K562 (cell line): ENCODE measurements at regions not wholly inside any gene's neighbourhood (a gene's known extent, or its start where the extent isn't known, plus 50 kb on each side); places are given as distances from the start of the nearest gene placed in this dataset.

Experiments
- ATAC-seq: fragments of 200-7000 bp; cut with Tn5 transposase; 3 replicates; pipeline ENCODE4 v1.9.1; 2020; ENCODE audit warnings: moderate library complexity
- BruUV-seq: library from RNA; stranded (reverse); fragments of 400-500 nt; replicated peaks from 2 replicates; lab custom pipeline; 2021; lab: Mats Ljungman, UMichigan
- CTCF ChIA-PET: fragments of 300-600 bp; formaldehyde crosslinking; extraction: SDS; loops from one replicate; lab custom pipeline; 2021; ENCODE audit warnings: low intra/inter-chr PET ratio; lab: Yijun Ruan, JAX
- POLR2A ChIA-PET: fragments of 300-600, 350-650 bp; sonication (Branson Sonifier 250); formaldehyde crosslinking; extraction: SDS; loops from one replicate; lab custom pipeline; 2021; ENCODE audit warnings: antibody characterized with exemption, inconsistent platforms; lab: Yijun Ruan, JAX
- DNase-seq, 4 experiments: peaks; one replicate each; pipeline versions ENCODE4 v3.0.0 to v3.0.0-alpha.2; 2011 to 2018; ENCODE audit warnings: low spot score in 3 of 4, mixed read lengths in 3 of 4; ENCODE audit errors: extremely low read depth in 1 of 4
- FAIRE-seq: peaks from 2 replicates; lab custom pipeline; 2011; peaks lifted over from hg19 to GRCh38; lab: Jason Lieb, UNC
- H2AFZ ChIP-seq: 2 replicates; pipeline ENCODE4 v1.6.0; 2011; ENCODE audit warnings: low read depth, low read length, control low read depth, inconsistent platforms
- H3K27ac ChIP-seq: fragments of 200-600 bp; 3 replicates; pipeline ENCODE4 v1.8.0; 2011; ENCODE audit warnings: low read depth, mild to moderate bottlenecking, control low read depth, inconsistent platforms, low read length, moderate library complexity, mixed read lengths; ENCODE audit errors: extremely low read depth
- H3K27me3 ChIP-seq, 2 experiments: fragments of 300-600 bp in 1 of 2; 2 replicates in 1 of 2; 3 replicates in 1 of 2; pipeline versions ENCODE4 v1.6.0 to v1.8.0; 2011; ENCODE audit warnings: inconsistent platforms in 2 of 2, low read length in 2 of 2, mild to moderate bottlenecking in 1 of 2, mixed read lengths in 1 of 2, moderate library complexity in 1 of 2; ENCODE audit not compliant: control insufficient read depth in 2 of 2, insufficient read depth in 2 of 2
- H3K36me3 ChIP-seq: fragments of 300-600 bp; 3 replicates; pipeline ENCODE4 v1.8.0; 2011; ENCODE audit warnings: mild to moderate bottlenecking, low read length, inconsistent platforms; ENCODE audit not compliant: control insufficient read depth, insufficient read depth
- H3K4me1 ChIP-seq, 2 experiments: fragments of 200-600 bp in 1 of 2; replicated peaks in 1 of 2; 2 replicates in 1 of 2; 3 replicates in 1 of 2; pipeline versions ENCODE4 v1.5.1 to v1.8.0; 2011; ENCODE audit warnings: inconsistent platforms in 2 of 2, low read length in 2 of 2, mild to moderate bottlenecking in 1 of 2, mixed read lengths in 1 of 2, moderate library complexity in 1 of 2; ENCODE audit not compliant: control insufficient read depth in 2 of 2, insufficient read depth in 2 of 2
- H3K4me2 ChIP-seq: 2 replicates; pipeline ENCODE4 v1.6.1; 2011; ENCODE audit warnings: low read length, control low read depth, inconsistent platforms, mixed read lengths; ENCODE audit not compliant: insufficient read depth
- H3K4me3 ChIP-seq: fragments of 200-600 bp; sonication (generic), shearing (Covaris generic); 2 replicates; pipeline ENCODE4 v1.5.1; 2016; ENCODE audit warnings: control low read depth, inconsistent platforms
- H3K79me2 ChIP-seq: fragments of 200-600 bp; 3 replicates; pipeline ENCODE4 v1.8.0; 2011; ENCODE audit warnings: low read length, inconsistent platforms; ENCODE audit not compliant: control insufficient read depth, insufficient read depth
- H3K9ac ChIP-seq, 2 experiments: 2 replicates each; pipeline versions ENCODE4 v1.6.0 to v1.6.1; 2011; ENCODE audit warnings: low read depth in 2 of 2, low read length in 2 of 2, control low read depth in 1 of 2, inconsistent platforms in 1 of 2, mild to moderate bottlenecking in 1 of 2, mixed read lengths in 1 of 2; ENCODE audit not compliant: insufficient read depth in 1 of 2
- H3K9me1 ChIP-seq: one replicate; pipeline ENCODE4 v1.6.0; 2011; ENCODE audit warnings: inconsistent platforms, mild to moderate bottlenecking, low read length, moderate library complexity; ENCODE audit not compliant: control insufficient read depth, insufficient read depth
- H3K9me3 ChIP-seq: replicated peaks from 2 replicates; pipeline ENCODE4 v1.5.1; 2011; ENCODE audit warnings: low read depth, low read length, inconsistent platforms; ENCODE audit not compliant: control insufficient read depth, insufficient read depth
- H4K20me1 ChIP-seq: replicated peaks from 2 replicates; pipeline ENCODE4 v1.6.1; 2011; ENCODE audit warnings: low read length, inconsistent platforms, mixed read lengths; ENCODE audit not compliant: control insufficient read depth, insufficient read depth
- EZH2 ChIP-seq: IDR thresholded peaks from 2 replicates; pipeline ENCODE4 v1.6.1; 2012; ENCODE audit warnings: low read depth, mild to moderate bottlenecking, inconsistent platforms, low read length, borderline replicate concordance
- FOXJ3 ChIP-seq: sonication (generic); formaldehyde crosslinking; IDR thresholded peaks from 2 replicates; pipeline ENCODE4 v1.4.0; 2020; ENCODE audit warnings: mild to moderate bottlenecking, missing genetic modification reagents
- HEY1 ChIP-seq: fragments of 250-450 bp; sonication (Bioruptor Pico); IDR thresholded peaks from 2 replicates; pipeline ENCODE4 v1.5.0; 2020; ENCODE audit warnings: mild to moderate bottlenecking, moderate library complexity, borderline replicate concordance
- HLTF ChIP-seq: fragments of 450-650 bp; IDR thresholded peaks from 2 replicates; pipeline ENCODE4 v1.6.1; 2016
- KAT7 ChIP-seq: sonication (generic); formaldehyde crosslinking; IDR thresholded peaks from 2 replicates; pipeline ENCODE4 v1.8.0; 2022; ENCODE audit warnings: missing genetic modification reagents, mild to moderate bottlenecking, borderline replicate concordance
- NFIC ChIP-seq: fragments of 450-650 bp; IDR thresholded peaks from 2 replicates; pipeline ENCODE4 v1.6.1; 2017; ENCODE audit warnings: mild to moderate bottlenecking, inconsistent platforms
- RAD51 ChIP-seq: fragments of 450-650 bp; IDR thresholded peaks from 2 replicates; pipeline ENCODE4 v1.7.1; 2016; ENCODE audit warnings: low read depth, mild to moderate bottlenecking, borderline replicate concordance
- RB1 ChIP-seq: fragments of 450-650 bp; IDR thresholded peaks from 2 replicates; pipeline ENCODE4 v1.6.1; 2017; ENCODE audit warnings: low read depth, mild to moderate bottlenecking
- SOX6 ChIP-seq: fragments of 450-650 bp; IDR thresholded peaks from 2 replicates; pipeline ENCODE4 v1.6.1; 2014; ENCODE audit warnings: mild to moderate bottlenecking
- SREBF1 ChIP-seq: fragments of 150-350 bp; IDR thresholded peaks from 2 replicates; pipeline ENCODE4 v1.6.1; 2014; ENCODE audit warnings: antibody characterized with exemption, low read depth, low read length, borderline replicate concordance
- TARDBP ChIP-seq: fragments of 450-650 bp; IDR thresholded peaks from 2 replicates; pipeline ENCODE4 v1.6.1; 2016
- TRIM28 ChIP-seq: fragments of 450-650 bp; IDR thresholded peaks from 2 replicates; pipeline ENCODE4 v1.6.1; 2017
- ZBED1 ChIP-seq: IDR thresholded peaks from 2 replicates; pipeline ENCODE4 v1.6.1; 2014
- ZNF124 ChIP-seq: sonication (generic); formaldehyde crosslinking; IDR thresholded peaks from 2 replicates; pipeline ENCODE4 v1.8.1; 2022; ENCODE audit warnings: missing genetic modification reagents
- ZNF217 ChIP-seq: sonication (generic); formaldehyde crosslinking; IDR thresholded peaks from 2 replicates; pipeline ENCODE4 v1.8.0; 2022; ENCODE audit warnings: mild to moderate bottlenecking, missing genetic modification reagents
- ZNF764 ChIP-seq: fragments of 250-450 bp; sonication (Bioruptor Pico); IDR thresholded peaks from 2 replicates; pipeline ENCODE4 v1.4.0; 2020; ENCODE audit warnings: low read depth, mild to moderate bottlenecking, moderate library complexity
- WGBS: fragments of 100-300 bp; shearing (Covaris generic); methylation state at CpG from one replicate; pipeline ENCODE4 v1.1.6; 2016; ENCODE audit warnings: low coverage, mixed read lengths; ENCODE audit not compliant: insufficient coverage; ENCODE audit errors: missing lambda C conversion rate; 5-methylcytosine and 5-hydroxymethylcytosine counted together
- in situ Hi-C: fragments of 300-500 bp; cut with MboI; formaldehyde crosslinking; loops from 4 replicates; pipeline ENCODE4 v1.15.0; 2018; ENCODE audit warnings: inconsistent platforms, mixed read lengths
- intact Hi-C: fragments of 100-400 bp; cut with micrococcal nuclease; formaldehyde crosslinking; loops from 2 replicates; pipeline ENCODE4 v1.14.2; 2022
- TF ChIP-seq, protein P1 (sequence below): sonication (generic); formaldehyde crosslinking; IDR thresholded peaks from 2 replicates; pipeline ENCODE4 v1.8.1; 2023; ENCODE audit warnings: mild to moderate bottlenecking, missing genetic modification reagents
- TF ChIP-seq, protein P2 (sequence below): fragments of 250-450 bp; sonication (Bioruptor Pico); IDR thresholded peaks from 2 replicates; pipeline ENCODE4 v1.5.0; 2021; ENCODE audit warnings: mild to moderate bottlenecking, moderate library complexity

DNA sequence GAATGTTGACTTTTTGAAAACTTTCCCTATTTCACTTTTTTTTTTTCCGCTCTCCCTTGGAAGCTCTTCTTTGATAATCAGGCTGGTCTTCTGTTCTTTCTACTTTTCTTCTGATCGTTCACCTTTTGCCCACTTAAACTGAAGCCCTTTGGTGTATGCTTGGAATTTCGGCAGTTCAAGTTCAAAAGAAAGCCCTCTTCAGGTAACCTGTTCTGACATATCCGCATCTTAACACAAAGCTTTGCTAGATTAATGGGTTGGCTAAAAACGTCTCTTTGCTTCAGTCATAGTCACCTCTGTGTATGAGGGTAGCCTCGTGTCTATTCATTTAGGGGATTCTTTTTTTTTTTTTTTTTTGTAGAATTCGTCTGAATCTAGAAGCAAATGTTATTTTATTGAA is 1115.8 kb upstream of the RBFOX1 start:
- no peak for TF ChIP-seq TRIM28
- no peak for TF ChIP-seq ZBED1
- TF ChIP-seq KAT7 (CRISPR knock-in tag): no peak
- TF ChIP-seq HEY1: no peak
- no peak for TF ChIP-seq SREBF1
- no peak for TF ChIP-seq EZH2
- no peak for TF ChIP-seq RAD51
- no peak for TF ChIP-seq ZNF764
- TF ChIP-seq RB1: no peak
- TF ChIP-seq, protein P1, sequence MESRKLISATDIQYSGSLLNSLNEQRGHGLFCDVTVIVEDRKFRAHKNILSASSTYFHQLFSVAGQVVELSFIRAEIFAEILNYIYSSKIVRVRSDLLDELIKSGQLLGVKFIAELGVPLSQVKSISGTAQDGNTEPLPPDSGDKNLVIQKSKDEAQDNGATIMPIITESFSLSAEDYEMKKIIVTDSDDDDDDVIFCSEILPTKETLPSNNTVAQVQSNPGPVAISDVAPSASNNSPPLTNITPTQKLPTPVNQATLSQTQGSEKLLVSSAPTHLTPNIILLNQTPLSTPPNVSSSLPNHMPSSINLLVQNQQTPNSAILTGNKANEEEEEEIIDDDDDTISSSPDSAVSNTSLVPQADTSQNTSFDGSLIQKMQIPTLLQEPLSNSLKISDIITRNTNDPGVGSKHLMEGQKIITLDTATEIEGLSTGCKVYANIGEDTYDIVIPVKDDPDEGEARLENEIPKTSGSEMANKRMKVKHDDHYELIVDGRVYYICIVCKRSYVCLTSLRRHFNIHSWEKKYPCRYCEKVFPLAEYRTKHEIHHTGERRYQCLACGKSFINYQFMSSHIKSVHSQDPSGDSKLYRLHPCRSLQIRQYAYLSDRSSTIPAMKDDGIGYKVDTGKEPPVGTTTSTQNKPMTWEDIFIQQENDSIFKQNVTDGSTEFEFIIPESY (CRISPR knock-in tag): no peak
- TF ChIP-seq SOX6: no peak
- TF ChIP-seq ZNF217 (CRISPR knock-in tag): no peak
- TF ChIP-seq TARDBP: no peak
- TF ChIP-seq NFIC: no peak
- TF ChIP-seq, protein P2, sequence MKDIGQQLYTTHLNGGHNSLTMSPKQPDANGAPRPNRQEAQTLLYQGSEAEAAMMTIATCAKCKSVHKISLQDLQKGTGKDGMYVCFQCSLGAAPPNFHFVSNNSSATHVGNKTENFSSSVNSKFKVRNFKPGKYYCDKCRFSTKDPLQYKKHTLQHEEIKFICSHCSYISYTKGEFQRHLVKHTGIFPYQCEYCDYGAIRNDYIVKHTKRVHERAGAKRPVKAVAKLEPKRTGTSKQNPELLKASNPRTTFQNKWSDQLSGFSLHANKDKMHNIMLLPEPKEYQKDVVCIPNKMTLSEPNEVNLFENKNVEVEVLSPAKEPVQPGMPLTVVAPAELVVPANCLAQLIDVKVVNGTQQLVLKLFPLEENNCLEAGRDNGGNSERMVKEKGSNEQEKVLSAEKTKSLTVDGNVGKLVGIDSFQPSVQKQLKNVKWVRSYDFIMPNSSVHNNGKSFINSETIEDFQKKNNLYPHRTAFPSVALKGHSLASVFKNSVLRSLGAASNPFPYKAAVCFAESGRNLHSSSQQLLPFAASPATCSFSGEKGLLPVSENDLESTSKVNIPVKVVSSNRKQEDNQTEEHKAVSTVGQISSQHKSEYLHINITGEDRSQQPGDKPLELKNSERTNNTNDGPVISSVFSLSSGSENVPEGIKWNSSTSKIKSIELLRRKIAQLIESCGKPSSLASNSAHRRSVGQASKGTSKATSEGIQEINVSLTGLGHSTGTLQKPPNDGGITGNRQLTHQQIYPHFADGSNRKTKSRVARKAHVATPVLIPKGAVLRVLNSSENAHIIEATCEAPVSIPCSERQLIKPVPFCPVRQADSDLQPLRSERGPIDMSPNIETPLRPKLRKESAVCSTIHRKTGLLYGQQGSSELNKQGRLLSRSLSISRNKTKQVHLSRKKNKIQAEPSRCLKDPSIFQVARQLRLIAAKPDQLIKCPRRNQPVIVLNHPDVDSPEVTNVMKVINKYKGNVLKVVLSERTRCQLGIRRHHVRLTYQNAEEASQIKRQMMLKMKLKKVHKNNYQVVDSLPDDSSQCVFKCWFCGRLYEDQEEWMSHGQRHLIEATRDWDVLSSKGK: no peak
- TF ChIP-seq HLTF: no peak
- no peak for TF ChIP-seq ZNF124 (CRISPR knock-in tag)
- TF ChIP-seq FOXJ3 (CRISPR knock-in tag): no peak
- ATAC-seq (no peak), DNase-seq (no peak), FAIRE-seq (no peak)
- intact Hi-C loops (no loop called here), in situ Hi-C loops (no loop called here)
- no peaks in the 10 kb centered on the region for H3K36me3 ChIP-seq
- CTCF ChIA-PET: no interaction called here
- no peak overlapping the region for H2AFZ ChIP-seq
- no peak overlapping the region for H3K4me3 ChIP-seq
- no peaks in the 10 kb centered on the region for H3K9me1 ChIP-seq
- no peak overlapping the region for H3K9ac ChIP-seq
- no peak overlapping the region for H3K27ac ChIP-seq
- H3K79me2 ChIP-seq: no peaks in the 10 kb centered on the region
- no peak overlapping the region for H3K4me2 ChIP-seq
- H3K27me3 ChIP-seq: peaks cover 4 to 5% of the 10 kb centered on the region in 2 experiments; a peak in 1 of 5 replicates
- H4K20me1 ChIP-seq: no peaks in the 10 kb centered on the region
- no peaks in the 10 kb centered on the region for H3K4me1 ChIP-seq
- WGBS: 2% methylated on average over 7 of the region's 7 CpGs
- no TSS peak for BruUV-seq
- no peaks in the 10 kb centered on the region for H3K9me3 ChIP-seq
- POLR2A ChIA-PET: no interaction called here
